OCI-LY7 (cell line): ENCODE measurements at regions not wholly inside any gene's neighbourhood (a gene's known extent, or its start where the extent isn't known, plus 50 kb on each side); places are given as distances from the start of the nearest gene placed in this dataset.

Source experiments
- BruUV-seq: library from RNA; stranded (reverse); fragments of 400-500 nt; replicated peaks from 2 replicates; lab custom pipeline; 2021; lab: Mats Ljungman, UMichigan
- CTCF ChIA-PET: fragments of 300-600 bp; sonication (Branson Sonifier 250); formaldehyde crosslinking; loops from one replicate; lab custom pipeline; 2022; ENCODE audit warnings: antibody characterized with exemption; ENCODE audit not compliant: unreplicated experiment; lab: Charles Lee
- POLR2A ChIA-PET: fragments of 300-600 bp; sonication (Branson Sonifier 250); formaldehyde crosslinking; loops from one replicate; lab custom pipeline; 2022; ENCODE audit warnings: antibody characterized with exemption; lab: Charles Lee
- DNase-seq: peaks from one replicate; pipeline ENCODE4 v3.0.0-alpha.2; 2015; ENCODE audit warnings: low spot score
- H2AFZ ChIP-seq: fragments of 200-600 bp; sonication (generic), shearing (Covaris generic); 2 replicates; pipeline ENCODE4 v1.6.1; 2014; ENCODE audit warnings: mild to moderate bottlenecking, antibody characterized with exemption, low read length, moderate library complexity
- H3K27ac ChIP-seq: fragments of 200-600 bp; sonication (generic); 2 replicates; pipeline ENCODE4 v1.5.1; 2014; ENCODE audit warnings: mixed run types, low read depth, mild to moderate bottlenecking, moderate library complexity, low read length, inconsistent platforms; ENCODE audit not compliant: poor library complexity, severe bottlenecking
- H3K36me3 ChIP-seq: fragments of 200-600 bp; sonication (generic); 2 replicates; pipeline ENCODE4 v1.6.1; 2014; ENCODE audit warnings: mild to moderate bottlenecking, antibody characterized with exemption, low read length, moderate library complexity, mixed read lengths; ENCODE audit not compliant: insufficient read depth
- H3K4me1 ChIP-seq: fragments of 200-600 bp; sonication (generic); 2 replicates; pipeline ENCODE4 v1.5.1; 2014; ENCODE audit warnings: mild to moderate bottlenecking, low read length; ENCODE audit not compliant: insufficient read depth, poor library complexity, severe bottlenecking
- H3K4me2 ChIP-seq: fragments of 200-600 bp; sonication (generic); 2 replicates; pipeline ENCODE4 v1.6.1; 2014; ENCODE audit warnings: mild to moderate bottlenecking, low read length
- H3K4me3 ChIP-seq: fragments of 200-600 bp; sonication (generic); 2 replicates; pipeline ENCODE4 v1.5.1; 2014; ENCODE audit warnings: mild to moderate bottlenecking, low read depth, low read length; ENCODE audit not compliant: poor library complexity, severe bottlenecking
- H3K79me2 ChIP-seq: fragments of 200-600 bp; sonication (generic); 2 replicates; pipeline ENCODE4 v1.6.1; 2016; ENCODE audit warnings: low read depth, mild to moderate bottlenecking, low read length, moderate library complexity, mixed read lengths; ENCODE audit not compliant: insufficient read depth
- H3K9me2 ChIP-seq: fragments of 200-600 bp; sonication (generic); 2 replicates; pipeline ENCODE4 v1.6.1; 2016; ENCODE audit warnings: mild to moderate bottlenecking, low read length, mixed read lengths; ENCODE audit not compliant: insufficient read depth
- H3K9me3 ChIP-seq: fragments of 200-600 bp; sonication (generic); 2 replicates; pipeline ENCODE4 v1.6.1; 2014; ENCODE audit warnings: mild to moderate bottlenecking, mixed run types, low read length, mixed read lengths
- H4K20me1 ChIP-seq: fragments of 200-600 bp; sonication (generic); 2 replicates; pipeline ENCODE4 v1.6.1; 2014; ENCODE audit warnings: mild to moderate bottlenecking, antibody characterized with exemption, low read length, moderate library complexity, mixed read lengths; ENCODE audit not compliant: insufficient read depth
- EZH2phosphoT487 ChIP-seq: fragments of 200-600 bp; sonication (generic); IDR thresholded peaks from 2 replicates; pipeline ENCODE4 v1.6.1; 2018; ENCODE audit warnings: low read depth, borderline replicate concordance, mild to moderate bottlenecking, mixed run types, antibody characterized with exemption, low read length, moderate library complexity, mixed read lengths
- intact Hi-C: fragments of 100-400 bp; cut with micrococcal nuclease; formaldehyde crosslinking; loops from one replicate; pipeline ENCODE4 v1.10.0; 2022; ENCODE audit not compliant: unreplicated experiment
- TF ChIP-seq, protein P1 (sequence below): fragments of 200-600 bp; sonication (generic); conservative IDR thresholded peaks from 2 replicates; pipeline ENCODE4 v1.5.1; 2014; ENCODE audit warnings: mild to moderate bottlenecking, antibody characterized with exemption, low read length, moderate library complexity, mixed read lengths

DNA sequence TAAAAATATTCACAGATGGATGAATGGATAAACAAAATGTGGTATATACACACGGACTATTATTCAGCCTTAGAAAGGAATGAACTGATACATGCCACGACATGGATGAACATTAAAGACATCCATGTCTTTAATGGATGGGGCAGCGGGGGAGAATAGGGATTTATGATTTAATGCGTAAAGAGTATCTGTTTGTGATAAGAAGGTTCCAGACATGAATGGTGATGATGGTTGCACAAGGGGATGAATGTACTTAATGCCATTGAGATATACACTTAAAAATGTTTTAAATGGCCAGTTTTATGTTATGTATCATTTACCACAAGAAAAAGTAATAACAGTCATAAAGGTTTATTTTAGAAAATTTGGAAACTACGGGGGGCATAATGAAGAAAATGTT lies 108.6 kb upstream of the WLS start:
- H2AFZ ChIP-seq: no peak overlapping the region
- no TSS peak for BruUV-seq
- H3K79me2 ChIP-seq: no peaks in the 10 kb centered on the region
- intact Hi-C loops: loop anchor here (10.0 kb wide), 1 partner anchor 486 kb away; no protein-coding TSS in a partner anchor
- no peak for TF ChIP-seq EZH2phosphoT487
- TF ChIP-seq, protein P1, sequence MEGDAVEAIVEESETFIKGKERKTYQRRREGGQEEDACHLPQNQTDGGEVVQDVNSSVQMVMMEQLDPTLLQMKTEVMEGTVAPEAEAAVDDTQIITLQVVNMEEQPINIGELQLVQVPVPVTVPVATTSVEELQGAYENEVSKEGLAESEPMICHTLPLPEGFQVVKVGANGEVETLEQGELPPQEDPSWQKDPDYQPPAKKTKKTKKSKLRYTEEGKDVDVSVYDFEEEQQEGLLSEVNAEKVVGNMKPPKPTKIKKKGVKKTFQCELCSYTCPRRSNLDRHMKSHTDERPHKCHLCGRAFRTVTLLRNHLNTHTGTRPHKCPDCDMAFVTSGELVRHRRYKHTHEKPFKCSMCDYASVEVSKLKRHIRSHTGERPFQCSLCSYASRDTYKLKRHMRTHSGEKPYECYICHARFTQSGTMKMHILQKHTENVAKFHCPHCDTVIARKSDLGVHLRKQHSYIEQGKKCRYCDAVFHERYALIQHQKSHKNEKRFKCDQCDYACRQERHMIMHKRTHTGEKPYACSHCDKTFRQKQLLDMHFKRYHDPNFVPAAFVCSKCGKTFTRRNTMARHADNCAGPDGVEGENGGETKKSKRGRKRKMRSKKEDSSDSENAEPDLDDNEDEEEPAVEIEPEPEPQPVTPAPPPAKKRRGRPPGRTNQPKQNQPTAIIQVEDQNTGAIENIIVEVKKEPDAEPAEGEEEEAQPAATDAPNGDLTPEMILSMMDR: no peak
- no peaks in the 10 kb centered on the region for H3K9me2 ChIP-seq
- H3K27ac ChIP-seq: no peak overlapping the region
- H3K9me3 ChIP-seq: no peaks in the 10 kb centered on the region
- ChIA-PET POLR2A (interaction anchor here (0.6 kb wide), 1 partner anchor 408 kb away, joined by 3 read pairs; no protein-coding TSS in a partner anchor), CTCF (interaction anchor here (3.2 kb wide), 1 partner anchor 221 kb away, joined by 10 read pairs; no protein-coding TSS in a partner anchor)
- no peak overlapping the region for H3K4me3 ChIP-seq
- no peaks in the 10 kb centered on the region for H3K4me1 ChIP-seq
- no peak overlapping the region for H3K4me2 ChIP-seq
- no peaks in the 10 kb centered on the region for H4K20me1 ChIP-seq
- DNase-seq: no peak
- no peaks in the 10 kb centered on the region for H3K36me3 ChIP-seq

DNA sequence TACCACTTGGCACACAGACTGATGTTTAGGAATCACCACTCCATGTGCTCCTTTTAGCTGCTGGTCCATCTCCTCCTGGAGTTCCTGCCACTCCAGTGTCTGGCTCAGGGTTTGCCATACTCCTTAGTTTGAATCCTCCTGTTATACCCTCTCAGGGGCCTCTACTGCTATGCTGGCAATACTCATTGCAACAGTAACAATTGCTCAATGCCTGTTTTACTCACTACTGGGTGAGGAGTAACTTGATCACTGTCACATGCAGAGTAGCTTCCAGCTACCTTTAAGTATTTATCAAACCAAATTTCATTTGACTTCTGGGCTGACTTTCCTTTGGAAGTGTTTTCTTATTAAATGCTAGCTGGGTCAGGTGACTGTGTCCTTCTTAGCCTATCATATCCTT lies 107.2 kb upstream of the WLS start:
- H3K4me1 ChIP-seq: no peaks in the 10 kb centered on the region
- intact Hi-C loops: no loop called here
- CTCF ChIA-PET: no interaction called here

DNA sequence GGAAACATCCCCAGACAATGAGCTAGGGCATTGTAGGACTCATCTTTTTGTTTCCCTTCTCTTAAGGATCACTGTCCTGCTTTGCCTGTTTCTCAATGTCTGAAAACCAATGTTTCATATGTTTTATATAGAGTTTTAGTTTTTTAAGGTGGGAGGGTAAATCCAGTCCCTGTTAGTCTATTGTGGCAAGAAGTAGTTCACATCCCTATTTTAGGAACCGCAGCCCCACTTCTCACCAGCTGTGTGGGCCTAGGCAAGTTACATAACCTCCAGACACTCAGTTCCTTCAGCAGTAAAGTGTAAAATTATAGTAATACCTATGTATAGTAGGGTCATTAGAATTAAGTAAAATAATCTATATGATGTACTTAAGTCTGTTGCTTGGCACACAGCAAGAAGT lies 105.8 kb upstream of the WLS start:
- Histone ChIP-seq H3K9me2 (no peaks in the 10 kb centered on the region), H3K4me1 (no peaks in the 10 kb centered on the region), H3K4me3 (no peak overlapping the region), H3K9me3 (no peaks in the 10 kb centered on the region), H3K36me3 (no peaks in the 10 kb centered on the region), H3K79me2 (no peaks in the 10 kb centered on the region), H3K4me2 (no peak overlapping the region), H2AFZ (no peak overlapping the region), H4K20me1 (no peaks in the 10 kb centered on the region), H3K27ac (no peak overlapping the region)
- no peak for DNase-seq
- ChIA-PET CTCF (no interaction called here), POLR2A (interaction anchor here (0.6 to 0.7 kb wide), 3 partner anchors 11 to 1035 kb away, joined by 3 to 5 read pairs (median 3); no protein-coding TSS in a partner anchor)
- TF ChIP-seq EZH2phosphoT487: no peak
- TF ChIP-seq, protein P1: no peak
- intact Hi-C loops: no loop called here
- no TSS peak for BruUV-seq

More for the DNA sequence above, 107.2 kb upstream of the WLS start:
- no TSS peak for BruUV-seq
- Histone ChIP-seq H3K9me3 (no peaks in the 10 kb centered on the region), H3K4me2 (no peak overlapping the region), H3K79me2 (no peaks in the 10 kb centered on the region), H3K27ac (no peak overlapping the region), H3K36me3 (no peaks in the 10 kb centered on the region), H2AFZ (no peak overlapping the region), H3K9me2 (no peaks in the 10 kb centered on the region), H3K4me3 (no peak overlapping the region), H4K20me1 (no peaks in the 10 kb centered on the region)
- POLR2A ChIA-PET: interaction anchor here (0.5 to 1.1 kb wide), 4 partner anchors 28 to 349 kb away, joined by 3 to 4 read pairs (median 3); no protein-coding TSS in a partner anchor
- TF ChIP-seq EZH2phosphoT487: no peak
- TF ChIP-seq, protein P1: no peak
- no peak for DNase-seq
